GM13977 (cell line): ENCODE measurements at regions not wholly inside any gene's neighbourhood (a gene's known extent, or its start where the extent isn't known, plus 50 kb on each side); places are given as distances from the start of the nearest gene placed in this dataset.
"Not testable (repeated sequence)": the region's sequence is repeated elsewhere in the genome, so short reads cannot be mapped to it uniquely, and the experiment has no call there.

ENCODE experiments used
- DNase-seq: peaks from one replicate; pipeline ENCODE4 v3.0.0; 2012; ENCODE audit warnings: low spot score
- in situ Hi-C: fragments of 300-500 bp; cut with MboI; formaldehyde crosslinking; loops from one replicate; pipeline ENCODE4 v1.12.0; 2022; ENCODE audit warnings: low sequenced_read_pairs, low pct_unique_long_range_greater_than_20kb, mixed read lengths, inconsistent platforms; ENCODE audit not compliant: unreplicated experiment
- TF ChIP-seq, protein P1 (sequence below): IDR thresholded peaks from 2 replicates; pipeline ENCODE4 v1.5.1; 2012; ENCODE audit warnings: mild to moderate bottlenecking, control low read depth; ENCODE audit not compliant: insufficient read depth; ENCODE audit errors: extremely low read depth, missing control alignments

DNA sequence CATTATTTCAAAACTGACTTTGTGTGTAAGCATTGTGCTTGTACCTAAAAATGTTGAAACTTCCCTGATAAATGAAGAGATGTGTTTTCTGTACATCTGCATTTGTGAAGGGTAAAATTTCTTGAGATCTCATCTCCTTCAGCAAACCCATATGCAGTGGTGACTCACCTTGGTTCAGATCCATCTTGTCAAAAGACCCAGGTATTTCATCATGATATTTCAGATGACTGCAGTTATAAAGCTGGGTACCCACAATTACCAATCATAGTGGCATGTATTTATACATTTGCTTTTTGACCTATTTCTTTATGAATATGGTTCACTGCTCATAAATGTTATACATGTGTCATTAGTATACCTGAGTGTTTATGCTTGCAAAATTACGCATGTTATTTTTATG is 1213.6 kb downstream of the GALC start:
- DNase-seq, result no peak
- TF ChIP-seq, protein P1, sequence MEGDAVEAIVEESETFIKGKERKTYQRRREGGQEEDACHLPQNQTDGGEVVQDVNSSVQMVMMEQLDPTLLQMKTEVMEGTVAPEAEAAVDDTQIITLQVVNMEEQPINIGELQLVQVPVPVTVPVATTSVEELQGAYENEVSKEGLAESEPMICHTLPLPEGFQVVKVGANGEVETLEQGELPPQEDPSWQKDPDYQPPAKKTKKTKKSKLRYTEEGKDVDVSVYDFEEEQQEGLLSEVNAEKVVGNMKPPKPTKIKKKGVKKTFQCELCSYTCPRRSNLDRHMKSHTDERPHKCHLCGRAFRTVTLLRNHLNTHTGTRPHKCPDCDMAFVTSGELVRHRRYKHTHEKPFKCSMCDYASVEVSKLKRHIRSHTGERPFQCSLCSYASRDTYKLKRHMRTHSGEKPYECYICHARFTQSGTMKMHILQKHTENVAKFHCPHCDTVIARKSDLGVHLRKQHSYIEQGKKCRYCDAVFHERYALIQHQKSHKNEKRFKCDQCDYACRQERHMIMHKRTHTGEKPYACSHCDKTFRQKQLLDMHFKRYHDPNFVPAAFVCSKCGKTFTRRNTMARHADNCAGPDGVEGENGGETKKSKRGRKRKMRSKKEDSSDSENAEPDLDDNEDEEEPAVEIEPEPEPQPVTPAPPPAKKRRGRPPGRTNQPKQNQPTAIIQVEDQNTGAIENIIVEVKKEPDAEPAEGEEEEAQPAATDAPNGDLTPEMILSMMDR, result no peak
- in situ Hi-C loops, result no loop called here

DNA sequence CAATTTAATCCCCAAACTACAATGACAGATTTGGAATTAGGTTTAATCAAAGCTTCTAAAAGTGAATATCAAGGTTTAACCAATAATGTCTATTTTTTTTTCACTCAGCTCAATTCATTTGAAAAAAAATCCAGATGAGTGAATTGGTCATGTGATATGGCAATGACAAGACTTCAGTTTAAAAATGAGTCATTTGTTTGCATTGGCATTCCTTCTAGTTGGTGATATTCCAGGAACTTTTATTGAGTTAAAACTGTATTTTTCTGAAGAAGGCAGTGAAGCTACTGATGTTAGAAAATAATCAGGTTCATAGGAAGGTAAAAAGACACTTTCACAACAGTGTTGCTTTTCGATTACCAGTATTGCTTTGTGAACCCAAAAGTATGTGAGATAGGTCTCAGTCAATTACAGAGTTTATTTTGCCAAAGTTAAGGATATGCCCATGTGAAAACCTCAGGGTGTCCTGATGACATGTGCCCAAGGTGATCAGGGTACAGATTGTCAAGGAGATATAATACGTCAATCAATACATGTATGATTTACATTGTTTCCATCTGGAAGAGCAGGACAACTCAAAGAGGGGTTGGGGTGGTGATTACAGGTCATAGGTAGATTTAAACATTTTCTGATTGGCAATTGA is 1214.9 kb downstream of the GALC start:
- in situ Hi-C loops, result no loop called here
- no peak for DNase-seq
- TF ChIP-seq, protein P1, result no peak

DNA sequence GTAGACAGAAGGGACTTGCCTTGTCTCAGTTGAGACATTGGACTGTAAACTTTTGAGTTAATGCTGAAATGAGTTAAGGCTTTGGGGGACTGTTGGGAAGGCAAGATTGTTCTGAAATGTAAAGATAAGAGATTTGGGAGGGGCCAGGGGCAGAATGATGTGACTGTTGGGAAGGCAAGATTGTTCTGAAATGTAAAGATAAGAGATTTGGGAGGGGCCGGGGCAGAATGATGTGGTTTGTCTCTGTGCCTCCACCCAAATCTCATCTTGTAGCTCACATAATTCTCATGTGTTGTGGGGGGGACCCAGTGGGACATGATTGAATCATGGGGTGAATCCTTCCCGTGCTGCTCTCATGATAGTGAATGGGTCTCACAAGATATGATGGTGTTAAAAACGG is 1217.1 kb downstream of the GALC start:
- DNase-seq, in situ Hi-C loops: not testable (repeated sequence)

DNA sequence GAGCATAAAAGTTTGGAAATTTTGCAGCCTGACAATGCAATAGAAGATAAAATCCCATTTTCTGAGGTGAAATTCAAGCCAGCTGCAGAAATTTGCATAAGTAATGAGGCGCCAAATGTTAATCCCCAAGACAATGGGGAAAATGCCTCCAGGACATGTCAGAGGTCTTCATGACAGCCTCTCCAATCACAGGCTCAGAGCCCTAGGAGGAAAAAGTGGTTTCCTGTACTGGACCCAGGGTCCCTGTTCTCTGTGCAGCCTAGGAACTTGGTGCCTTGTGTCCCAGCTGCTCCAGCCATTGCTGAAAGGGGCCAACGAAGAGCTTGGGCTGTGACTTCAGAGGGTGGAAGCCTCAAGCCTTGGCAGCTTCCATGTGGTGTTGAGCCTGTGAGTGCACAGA is 1218.1 kb downstream of the GALC start:
- TF ChIP-seq, protein P1, result no peak
- DNase-seq, result no peak
- in situ Hi-C loops, result no loop called here

DNA sequence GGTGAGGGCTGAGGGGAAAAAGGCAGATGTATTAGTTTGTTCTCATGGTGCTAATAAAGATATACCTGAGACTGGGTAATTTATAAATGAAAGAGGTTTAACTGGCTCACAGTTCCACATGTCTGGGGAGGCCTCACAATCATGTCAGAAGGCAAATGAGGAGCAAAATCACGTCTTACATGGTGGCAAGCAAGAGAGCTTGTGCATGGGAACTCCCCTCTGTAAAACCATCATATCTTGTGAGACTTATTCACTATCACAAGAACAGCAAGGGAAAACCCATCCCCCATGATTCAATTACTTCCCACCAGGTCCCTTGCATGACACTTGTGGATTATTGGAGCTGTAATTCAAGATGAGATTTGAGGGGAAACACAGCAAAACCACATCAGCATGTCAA is 1220.9 kb downstream of the GALC start:
- in situ Hi-C loops, result no loop called here
- DNase-seq, result no peak
- TF ChIP-seq, protein P1, result no peak

DNA sequence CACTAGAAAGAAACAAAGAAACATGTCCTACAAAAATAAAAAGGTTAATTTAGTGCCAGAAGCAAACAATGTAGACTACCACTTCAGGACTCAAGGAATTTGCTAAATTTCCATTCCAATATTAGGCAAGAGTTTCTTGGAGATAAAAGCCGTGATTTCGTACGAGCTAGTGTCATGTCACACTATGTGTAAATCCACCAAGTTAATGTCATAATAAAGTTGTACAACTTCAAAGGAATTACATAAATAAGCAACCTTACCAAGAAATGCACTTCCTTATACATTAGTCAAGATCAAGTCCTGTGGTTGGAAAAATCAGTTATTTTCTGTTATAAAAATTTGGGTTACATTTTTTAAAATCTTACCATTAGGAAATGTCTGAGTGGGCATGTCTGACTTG is 1222.8 kb downstream of the GALC start:
- no peak for DNase-seq
- in situ Hi-C loops, result no loop called here
- TF ChIP-seq, protein P1, result no peak

DNA sequence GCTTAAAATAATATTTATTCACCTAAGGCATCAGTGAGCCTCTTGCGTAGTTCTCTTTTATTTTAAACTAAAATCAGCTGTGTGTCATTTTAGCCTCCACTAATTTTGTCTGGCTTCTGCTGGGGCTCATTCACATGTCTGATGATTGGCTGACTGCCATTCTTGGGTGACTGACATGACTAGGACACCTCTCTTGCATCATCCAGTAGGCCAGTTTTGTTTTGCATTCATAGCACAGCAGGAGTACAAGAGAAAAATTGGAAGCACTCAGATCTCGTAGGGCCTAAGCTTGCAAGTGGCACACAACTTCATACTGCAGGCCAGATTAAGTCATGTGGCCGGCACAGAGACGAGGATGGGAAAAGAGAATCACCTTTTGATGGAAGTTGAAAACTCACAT is 1226.5 kb downstream of the GALC start:
- in situ Hi-C loops, result no loop called here
- DNase-seq, result no peak
- TF ChIP-seq, protein P1, result no peak
